ENCODE measurements at regions not wholly inside any gene's neighbourhood (a gene's known extent, or its start where the extent isn't known, plus 50 kb on each side); places are given as distances from the start of the nearest gene placed in this dataset.

DNA sequence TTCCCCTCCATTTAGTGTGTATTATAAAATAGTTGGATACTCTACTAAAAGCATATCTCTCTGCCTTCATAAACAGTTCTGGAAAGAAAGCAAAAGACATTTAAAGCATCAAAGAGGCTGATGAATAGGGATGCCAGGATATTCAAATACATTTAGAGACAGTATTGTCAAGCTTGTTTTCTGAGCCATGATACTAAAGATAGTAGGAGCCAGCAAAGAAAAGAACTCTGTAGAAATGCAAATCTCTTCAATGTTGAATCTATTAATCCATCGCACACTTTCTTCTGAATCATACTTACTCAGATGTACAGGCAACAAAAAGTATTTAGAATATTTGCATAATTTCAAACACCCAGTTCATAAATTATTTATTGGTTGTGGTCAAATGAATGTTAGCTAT lies 207.1 kb upstream of the MEF2C start:
- no peak overlapping the region for H3K9ac ChIP-seq (replicated peaks in 1 of 4; ENCODE audit: extremely low read depth in 1 of 4, low read depth in 3 of 4, low read length in 3 of 4)
- no peaks in the 10 kb centered on the region for H3K36me3 ChIP-seq (ENCODE audit: control insufficient read depth in 2 of 4, insufficient read depth in 4 of 4, low read length in 3 of 4)
- H3K56ac ChIP-seq (replicated peaks; ENCODE audit: insufficient read length, low read depth, low read length), result no peak overlapping the region
- CTCF ChIA-PET (ENCODE audit: partially characterized antibody), result interaction anchor here (1.2 kb wide), 1 partner anchor 361 kb away, joined by 3 read pairs; no protein-coding TSS in a partner anchor
- no peak overlapping the region for H3K4me3 ChIP-seq (ENCODE audit: extremely low read depth in 1 of 4, insufficient read depth in 2 of 4, low read depth in 3 of 4, low read length in 4 of 4)
- FAIRE-seq (no peak), DNase-seq (ENCODE audit: low read depth in 1 of 2, low spot score in 2 of 2) (no peak)
- no peaks in the 10 kb centered on the region for H3K9me3 ChIP-seq (ENCODE audit: insufficient read depth in 2 of 2, low read depth in 1 of 2, low read length in 1 of 2)
- no peak overlapping the region for H2BK12ac ChIP-seq (ENCODE audit: low read depth, low read length)
- TF ChIP-seq TAF7 (optimal IDR thresholded peaks at IDR 0.05; ENCODE audit: borderline replicate concordance, low read depth, low read length) (no peak), YY1 (IDR thresholded peaks at IDR 0.05; ENCODE audit: low read depth, low read length) (no peak), SIRT6 (IDR thresholded peaks at IDR 0.05; ENCODE audit: low read length) (no peak), JUND (IDR thresholded peaks at IDR 0.05; ENCODE audit: low read length) (no peak), TBP (IDR thresholded peaks at IDR 0.05; ENCODE audit: low read depth, low read length) (no peak), CEBPB (IDR thresholded peaks at IDR 0.05; ENCODE audit: low read depth, low read length) (no peak)
- H2BK5ac ChIP-seq (ENCODE audit: low read depth, low read length), result no peak overlapping the region
- H3K4ac ChIP-seq (replicated peaks; ENCODE audit: insufficient read length, low read depth, low read length), result no peak overlapping the region
- POLR2A ChIA-PET (ENCODE audit: partially characterized antibody), result interaction anchor here (0.9 kb wide), 1 partner anchor 40 kb away, joined by 3 read pairs; no protein-coding TSS in a partner anchor
- no peak overlapping the region for H3K23ac ChIP-seq (ENCODE audit: insufficient read length)
- H4K20me1 ChIP-seq (replicated peaks in 1 of 2; ENCODE audit: control insufficient read depth in 1 of 2, insufficient read depth in 2 of 2, low read length in 2 of 2), result no peaks in the 10 kb centered on the region
- 92% methylated on average over 1 of the region's 1 CpG; no CpG with 5 or more reads in 1 of the 2 experiments for WGBS, 2 experiments (ENCODE audit: extremely low coverage in 1 of 2, insufficient coverage in 1 of 2, insufficient read length in 1 of 2, insufficient replicate concordance in 2 of 2, low coverage in 1 of 2, low lambda C conversion rate in 2 of 2, missing lambda C conversion rate in 1 of 2)
- H2BK15ac ChIP-seq (ENCODE audit: low read length), result no peak overlapping the region
- no peak overlapping the region for H2AK5ac ChIP-seq (ENCODE audit: low read depth, low read length)
- H3K27ac ChIP-seq (ENCODE audit: low read depth, low read length), result no peak overlapping the region
- H2AFZ ChIP-seq (ENCODE audit: low read length), result no peak overlapping the region
- H3K18ac ChIP-seq (ENCODE audit: extremely low read depth, low read length), result no peak overlapping the region
- H4K8ac ChIP-seq (ENCODE audit: extremely low read depth, insufficient read depth, low read length), result no peak overlapping the region
- no peaks in the 10 kb centered on the region for H3K79me2 ChIP-seq (ENCODE audit: control insufficient read depth in 1 of 2, insufficient read depth in 2 of 2, low read length in 2 of 2)
- no peaks in the 10 kb centered on the region for H3K23me2 ChIP-seq (ENCODE audit: low read depth, low read length)
- H3K79me1 ChIP-seq (ENCODE audit: low read depth, low read length), result no peaks in the 10 kb centered on the region
- no peaks in the 10 kb centered on the region for H3K27me3 ChIP-seq (replicated peaks in 1 of 4; ENCODE audit: control insufficient read depth in 3 of 4, extremely low read depth in 1 of 4, insufficient read depth in 3 of 4, low read length in 3 of 4)
- no peak overlapping the region for H2BK20ac ChIP-seq (ENCODE audit: low read length)
- no peak overlapping the region for H4K91ac ChIP-seq (replicated peaks; ENCODE audit: insufficient read length, low read length)
- no peak overlapping the region for H4K5ac ChIP-seq (ENCODE audit: insufficient read length, low read depth, low read length)
- H3K14ac ChIP-seq (ENCODE audit: insufficient read length), result no peak overlapping the region
- H3K4me2 ChIP-seq (ENCODE audit: insufficient read depth in 1 of 2, low read depth in 2 of 2, low read length in 2 of 2), result no peak overlapping the region
- H3K4me1 ChIP-seq (replicated peaks in 1 of 4; ENCODE audit: control insufficient read depth in 3 of 4, insufficient read depth in 4 of 4, low read length in 3 of 4), result 0 out of 7 replicates have a peak, but pooled peaks cover 0 to 2% (median 0%) of the 10 kb centered on the region in 4 experiments
- H2BK120ac ChIP-seq (replicated peaks; ENCODE audit: low read depth, low read length), result no peak overlapping the region
